Stimulated activated CD8-positive, alpha-beta memory T cell treated with anti-CD3 and anti-CD28 coated beads, Interleukin-15, amount 100 ng/mL, for 24 hours (primary cell): ENCODE measurements at regions not wholly inside any gene's neighbourhood (a gene's known extent, or its start where the extent isn't known, plus 50 kb on each side); places are given as distances from the start of the nearest gene placed in this dataset.
"Not testable (repeated sequence)": the region's sequence is repeated elsewhere in the genome, so short reads cannot be mapped to it uniquely, and the experiment has no call there.

Experiments
- DNase-seq: peaks from one replicate; pipeline ENCODE4 v3.0.0-alpha.2; 2020; ENCODE audit warnings: low read depth

DNA sequence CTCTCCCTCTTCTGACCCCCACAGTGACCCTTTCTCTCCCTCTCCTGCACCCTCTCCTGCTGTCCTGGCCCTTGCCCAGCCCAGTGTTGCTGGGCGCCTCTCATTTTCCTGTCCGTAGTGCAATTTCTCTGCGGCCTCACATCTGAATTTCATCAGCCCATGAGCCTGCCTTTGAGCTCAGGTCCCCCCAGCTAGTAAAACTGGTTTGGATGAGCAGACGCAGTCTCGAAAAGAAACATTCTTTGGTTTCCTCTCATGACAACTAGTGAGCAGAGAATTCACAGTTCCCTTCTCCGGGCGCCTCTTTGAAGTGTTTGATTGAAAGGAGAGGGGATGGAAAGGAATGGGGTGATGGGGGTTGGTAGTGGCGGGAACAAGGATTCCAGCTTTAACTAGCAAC lies 126.0 kb upstream of the CADM1 start:
- DNase-seq: no peak

DNA sequence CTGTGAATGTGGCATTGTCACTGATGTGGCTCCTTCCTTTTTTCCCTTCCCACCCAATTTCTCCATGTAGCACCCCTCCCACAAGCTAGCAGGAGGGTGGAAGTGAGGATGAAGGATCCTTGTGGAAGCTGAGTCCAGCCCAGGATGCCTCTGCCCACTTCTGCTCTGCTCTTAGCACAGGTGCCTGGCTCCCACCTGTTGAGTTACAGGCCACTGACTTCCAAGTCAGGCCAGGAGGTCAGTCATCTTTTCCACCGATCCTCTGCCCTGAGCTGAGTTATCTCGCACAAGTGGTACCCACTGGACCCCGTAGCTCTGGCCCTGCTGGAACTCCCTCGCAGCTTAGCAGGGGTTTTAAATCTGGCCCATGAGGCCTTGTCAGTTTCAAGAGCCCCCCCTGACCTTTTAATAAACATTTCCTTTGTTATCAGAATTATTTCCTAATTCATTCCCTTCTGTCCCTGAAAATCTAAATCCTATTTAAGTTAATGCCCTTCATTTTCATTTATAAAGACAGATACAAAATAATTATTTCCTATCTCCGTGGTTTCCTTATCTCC lies 125.3 kb upstream of the CADM1 start:
- DNase-seq: no peak

DNA sequence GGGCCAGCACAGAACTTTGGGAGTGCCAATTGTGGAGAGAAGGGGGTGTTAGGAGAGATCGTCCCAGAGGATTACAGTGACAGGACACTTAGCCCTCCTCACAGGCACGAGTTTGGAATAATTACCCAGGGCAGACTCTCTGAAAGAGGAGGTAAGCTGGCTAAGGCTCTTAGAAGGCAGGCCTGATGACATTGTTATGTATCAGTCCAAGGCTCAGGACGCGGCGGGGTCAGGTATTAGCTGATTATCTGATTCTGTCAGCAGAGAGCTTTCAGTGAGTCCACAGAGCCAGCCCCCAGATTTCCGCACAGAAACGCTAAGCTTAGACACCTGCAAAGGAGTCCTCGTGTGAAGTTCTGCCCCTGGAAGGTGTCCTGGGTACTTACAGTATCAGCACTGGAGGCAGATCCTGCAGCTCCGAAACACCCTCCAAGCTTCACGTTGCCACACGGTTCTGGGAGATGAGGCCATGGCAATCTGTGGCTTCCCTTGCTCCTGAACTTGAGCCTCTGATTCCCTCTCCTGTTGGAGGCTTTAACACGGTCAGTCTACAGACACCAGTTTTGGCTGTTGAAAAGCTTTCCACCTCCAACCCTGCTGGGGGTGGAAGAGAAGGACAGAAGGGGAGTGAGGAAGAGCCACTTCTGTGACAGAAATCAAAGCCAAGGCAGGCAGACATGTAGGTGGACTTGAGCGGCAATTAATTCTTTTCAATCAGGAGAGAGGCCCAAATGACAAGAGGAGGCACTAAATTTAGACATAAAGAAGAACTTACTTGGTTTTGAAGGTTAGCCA lies 123.6 kb upstream of the CADM1 start:
- DNase-seq: no peak

DNA sequence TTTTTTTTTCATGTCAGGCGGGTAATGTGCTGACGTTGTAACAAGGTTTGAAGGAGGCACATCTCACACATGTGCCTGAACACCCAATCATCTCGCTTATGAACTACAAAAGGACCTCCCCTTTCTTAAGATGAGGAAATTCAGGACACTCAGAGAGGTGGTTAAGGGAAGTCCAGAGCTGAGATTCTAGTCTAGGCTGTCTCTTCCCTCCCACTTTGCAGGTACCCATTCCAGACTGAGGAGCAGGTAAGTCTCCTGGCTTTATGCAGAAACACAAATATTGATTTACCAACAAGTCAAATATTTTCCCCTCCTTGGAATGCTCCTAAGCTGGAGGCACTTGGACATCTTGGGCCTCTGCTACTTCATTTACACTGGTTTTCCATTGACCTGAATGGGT lies 122.9 kb upstream of the CADM1 start:
- no peak for DNase-seq

DNA sequence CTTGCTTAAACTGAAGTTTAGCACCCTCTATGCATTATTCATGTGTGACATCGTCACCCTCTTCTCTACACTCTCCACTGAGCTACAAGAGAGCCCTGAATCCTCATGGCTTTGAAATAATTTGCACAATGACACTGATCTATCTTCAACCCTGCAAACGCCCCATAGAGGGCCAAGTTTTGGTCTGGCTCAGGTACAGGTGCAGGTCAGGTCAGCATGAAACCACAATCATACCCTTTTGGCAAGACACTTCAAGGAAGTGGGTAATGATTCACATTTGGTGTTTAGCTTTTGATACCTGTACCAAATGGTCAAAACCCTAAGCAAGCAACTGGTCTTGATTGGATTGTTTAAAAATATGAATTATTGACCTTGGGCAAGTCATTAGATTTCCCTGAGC lies 122.2 kb upstream of the CADM1 start:
- DNase-seq: no peak

DNA sequence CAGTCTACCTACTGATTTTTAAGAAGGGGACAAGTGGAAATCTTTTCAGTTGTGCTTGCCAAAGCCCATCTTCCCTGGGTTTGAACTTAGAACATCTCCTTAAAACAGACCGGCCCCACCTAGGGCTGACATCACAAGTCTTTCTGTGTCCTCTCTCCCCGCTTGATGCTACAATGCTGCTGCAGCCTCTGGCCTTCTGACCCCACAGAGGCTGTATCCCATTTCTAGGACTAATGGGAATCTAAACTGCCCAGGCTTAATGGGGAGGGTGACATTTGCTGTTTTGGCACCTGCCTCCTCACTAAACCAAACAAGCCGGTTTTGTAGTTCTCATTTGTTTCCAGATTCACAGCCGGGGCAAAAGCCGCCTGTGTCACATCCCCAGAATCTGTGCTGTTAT lies 121.3 kb upstream of the CADM1 start:
- no peak for DNase-seq

DNA sequence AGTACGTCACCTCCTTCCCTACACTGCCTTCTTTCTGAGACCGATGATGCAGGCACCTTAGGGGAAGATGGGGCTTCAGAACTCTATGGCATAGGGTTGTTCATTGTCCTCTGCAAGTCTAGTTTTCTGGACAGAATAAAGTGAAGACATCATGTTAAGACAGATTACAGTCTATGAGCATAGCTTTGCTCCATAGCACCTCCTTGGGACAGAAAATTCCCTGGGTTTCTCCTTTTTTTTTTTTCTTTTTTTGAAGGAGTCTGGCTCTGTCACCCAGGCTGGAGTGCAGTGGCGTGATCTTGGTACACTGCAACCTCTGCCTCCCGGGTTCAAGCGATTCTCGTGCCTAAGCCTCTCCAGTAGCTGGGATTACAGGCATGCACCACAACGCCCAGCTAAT lies 119.8 kb upstream of the CADM1 start:
- DNase-seq: no peak

DNA sequence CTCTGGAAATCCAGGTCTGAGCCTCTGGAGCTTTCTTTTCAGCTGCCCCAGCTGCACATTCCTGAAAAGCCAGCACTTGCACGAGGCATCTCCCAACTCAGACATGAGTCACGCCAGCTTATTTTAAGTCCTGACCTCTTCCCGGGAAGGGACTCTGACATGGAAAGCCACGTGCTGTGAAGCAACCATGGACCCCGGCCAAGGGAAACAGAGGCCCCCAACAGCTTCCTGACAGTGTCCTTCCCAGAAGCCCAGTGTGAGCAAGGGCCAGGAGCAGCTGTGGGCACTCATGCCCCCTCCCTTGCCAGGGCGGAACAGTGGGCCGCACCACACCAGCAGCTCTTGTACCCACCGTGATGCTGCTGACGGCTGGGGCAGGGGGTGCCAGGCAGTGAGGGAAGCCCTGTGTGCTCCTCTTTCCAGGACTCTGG lies 118.8 kb upstream of the CADM1 start:
- DNase-seq: no peak

DNA sequence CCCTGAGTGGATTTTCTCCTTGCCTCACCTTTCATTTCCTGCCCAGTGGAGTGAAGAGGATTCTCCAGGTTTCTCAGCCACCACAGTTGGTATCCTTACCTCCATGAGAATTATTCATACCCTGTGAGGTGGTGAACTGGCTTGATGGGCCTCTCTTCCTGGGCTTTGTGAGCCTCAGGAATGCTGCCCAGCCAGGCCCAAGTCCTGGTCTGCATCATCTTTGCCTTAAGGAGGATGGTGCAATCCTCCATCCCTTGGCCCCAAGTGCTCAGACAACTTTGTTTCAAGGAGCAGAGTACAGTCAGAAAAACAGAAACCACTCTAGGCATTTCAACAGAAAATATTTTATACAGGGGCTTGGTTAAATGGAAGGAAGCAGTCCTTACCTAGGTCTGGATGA lies 114.2 kb upstream of the CADM1 start:
- DNase-seq: no peak

DNA sequence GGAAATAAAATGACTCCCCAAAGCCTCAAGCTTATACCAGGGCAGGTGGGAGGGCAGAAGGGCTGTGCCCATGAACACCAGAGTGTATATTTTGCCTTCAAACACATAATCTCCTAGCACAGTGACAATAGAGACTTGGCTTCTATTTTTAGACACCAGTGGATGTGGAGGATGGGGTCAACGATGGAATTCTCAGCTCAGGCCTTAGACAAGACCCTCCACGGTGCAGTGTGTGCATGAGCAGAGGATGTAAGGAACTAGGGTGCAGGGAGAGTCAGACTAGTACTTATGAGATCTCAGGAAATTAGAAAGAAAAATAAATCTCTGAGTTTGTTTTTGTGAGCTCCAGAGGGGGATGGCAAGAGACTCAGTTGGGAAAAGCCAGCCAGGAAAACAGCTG lies 113.6 kb upstream of the CADM1 start:
- no peak for DNase-seq

DNA sequence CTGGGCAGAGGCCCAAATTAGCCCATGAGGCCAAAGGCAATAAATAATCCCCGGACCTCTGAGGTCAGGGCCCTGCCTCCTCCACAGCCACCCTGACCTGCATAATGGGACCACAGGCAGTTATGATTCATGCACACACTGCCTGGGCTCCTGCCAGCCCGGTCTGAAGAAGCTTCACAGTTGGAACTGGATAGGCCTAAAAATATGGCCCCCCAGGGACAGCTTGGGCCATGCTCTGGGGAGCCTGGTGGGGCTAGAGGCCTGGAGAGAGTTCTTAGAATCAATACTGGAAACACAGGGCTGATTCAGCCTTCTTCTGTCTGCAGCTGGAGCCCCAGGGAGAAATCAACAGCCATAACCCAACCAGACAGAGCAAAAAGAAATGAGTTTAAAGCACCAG lies 112.8 kb upstream of the CADM1 start:
- no peak for DNase-seq

DNA sequence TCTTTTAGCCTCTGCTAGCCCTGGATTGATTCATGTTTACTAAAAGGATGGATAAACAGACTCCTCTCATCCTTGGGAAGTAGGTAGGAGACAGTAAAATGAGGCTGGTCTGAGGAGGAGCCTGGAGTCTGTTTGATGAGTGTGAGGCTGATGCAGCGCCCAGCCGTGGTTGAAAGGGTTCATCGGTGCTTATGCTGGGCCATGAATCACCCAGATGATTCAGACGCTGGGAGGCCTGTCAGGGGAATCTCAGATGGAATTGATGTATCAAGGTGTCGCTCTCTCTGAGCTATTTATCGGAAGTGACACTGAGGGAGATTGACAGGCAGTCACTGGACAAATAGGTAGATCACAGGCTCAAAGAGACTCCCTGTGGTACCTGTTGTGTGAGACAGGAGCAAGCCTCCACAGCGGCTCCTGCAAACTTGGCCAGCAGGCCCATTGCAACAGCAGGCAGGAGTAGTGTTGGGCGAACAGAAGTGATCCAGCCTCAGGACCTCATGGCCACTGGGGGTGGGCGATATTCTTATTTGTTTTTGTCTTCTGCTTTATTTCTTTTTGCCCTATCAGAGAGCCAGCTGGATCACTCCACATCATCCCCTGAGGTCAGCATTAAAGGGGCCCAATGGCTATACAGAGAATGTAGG lies 109.9 kb upstream of the CADM1 start:
- DNase-seq: no peak

DNA sequence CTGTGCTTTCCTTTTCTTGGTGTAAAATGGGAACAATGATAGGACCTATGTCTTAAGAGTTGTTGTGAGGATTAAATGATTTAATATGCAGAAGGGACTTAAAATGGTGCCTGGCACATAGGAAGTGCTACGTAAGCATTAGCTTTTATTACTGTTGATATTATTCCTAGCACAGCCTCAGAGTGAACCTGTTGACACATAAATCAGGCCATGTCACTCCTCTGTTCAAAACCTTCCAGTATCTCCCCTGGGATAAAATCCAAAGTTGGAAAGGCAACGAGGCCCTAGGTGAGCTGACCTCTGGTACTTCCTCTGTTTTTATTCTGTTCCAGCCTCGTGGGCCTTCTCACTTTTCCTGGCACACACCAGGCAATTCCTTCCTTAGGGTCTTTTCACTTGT lies 108.8 kb upstream of the CADM1 start:
- DNase-seq: no peak

DNA sequence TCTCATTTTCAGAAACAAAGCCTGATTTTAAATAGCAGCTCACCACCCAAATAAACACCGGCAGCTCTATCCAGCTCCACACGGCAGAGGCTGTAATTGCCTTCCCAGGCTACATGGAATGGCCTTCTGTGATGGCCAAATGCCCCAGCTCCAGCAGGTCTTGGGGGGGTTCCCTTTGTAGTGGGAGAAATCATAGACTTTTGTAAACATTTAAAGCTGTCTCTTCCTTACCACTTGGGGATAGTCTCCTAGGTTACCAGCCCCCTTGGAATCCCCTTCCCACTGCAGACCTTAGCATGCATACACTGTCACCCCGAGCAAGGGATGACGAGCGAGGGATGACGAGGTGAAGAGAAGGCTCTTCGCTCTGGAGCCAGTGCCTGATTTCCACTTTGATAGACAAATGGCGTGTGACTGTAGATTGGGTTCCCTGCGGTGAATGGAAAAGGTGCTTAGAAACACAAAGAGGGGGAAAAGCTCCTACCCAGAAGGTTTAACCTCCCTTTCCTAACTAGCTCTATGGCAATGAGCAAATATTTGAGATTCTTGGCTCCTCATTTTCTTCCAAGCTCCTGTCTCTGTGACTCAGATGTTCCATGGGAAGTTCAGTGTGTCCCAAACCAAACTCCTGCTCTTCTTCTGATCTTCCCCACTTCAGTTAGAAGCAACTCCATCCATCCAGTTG lies 108.0 kb upstream of the CADM1 start:
- DNase-seq: no peak

DNA sequence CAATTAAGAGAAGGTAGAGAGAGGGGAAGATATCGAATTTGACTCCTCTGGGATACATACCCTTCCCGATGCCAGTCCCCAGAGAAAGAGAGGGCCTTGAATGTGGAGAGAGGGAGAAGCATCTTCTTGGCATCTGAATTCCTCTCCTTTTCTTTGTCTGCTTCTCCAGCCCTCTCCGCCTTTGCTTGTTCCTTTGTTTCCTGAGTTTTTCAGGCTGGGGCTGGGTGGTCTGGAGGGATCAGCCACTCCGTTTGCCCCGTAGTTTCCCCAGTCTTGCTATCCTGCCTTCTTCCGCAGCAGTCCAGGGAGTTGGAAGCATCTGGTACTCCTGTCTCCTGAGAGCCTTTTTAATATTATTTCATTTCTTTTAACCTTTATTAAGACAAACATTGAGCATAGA lies 107.1 kb upstream of the CADM1 start:
- no peak for DNase-seq

DNA sequence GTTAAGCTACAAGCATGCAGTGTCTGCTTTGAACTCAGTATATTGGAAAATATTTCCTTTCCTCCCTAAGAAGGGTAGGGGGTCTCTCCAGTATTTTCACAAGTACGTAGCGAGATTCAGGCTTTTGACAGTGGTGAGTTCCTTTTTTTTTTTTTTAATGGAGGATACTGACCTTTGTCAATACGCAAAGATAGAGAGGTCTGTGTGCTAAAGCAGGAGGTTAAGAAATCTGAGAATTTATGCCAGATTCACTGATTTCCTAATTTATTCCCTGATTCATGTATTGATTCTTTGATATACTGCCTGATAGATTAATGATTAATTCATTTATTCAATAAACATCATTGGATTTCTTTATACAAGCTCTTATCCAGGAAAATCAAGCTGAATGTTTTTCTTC lies 106.7 kb upstream of the CADM1 start:
- DNase-seq: no peak

DNA sequence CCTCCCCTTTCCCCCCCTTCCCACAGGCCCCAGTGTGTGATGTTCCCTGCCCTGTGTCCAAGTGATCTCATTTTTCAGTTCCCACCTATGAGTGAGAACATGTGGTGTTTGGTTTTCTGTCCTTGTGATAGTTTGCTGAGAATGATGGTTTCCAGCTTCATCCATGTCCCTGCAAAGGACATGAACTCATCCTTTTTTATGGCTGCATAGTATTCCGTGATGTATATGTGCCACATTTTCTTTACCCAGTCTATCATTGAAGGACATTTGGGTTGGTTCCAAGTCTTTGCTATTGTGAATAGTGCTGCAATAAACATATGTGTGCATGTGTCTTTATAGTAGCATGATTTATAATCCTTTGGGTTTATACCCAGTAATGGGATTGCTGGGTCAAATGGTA lies 106.0 kb upstream of the CADM1 start:
- not testable (repeated sequence) for DNase-seq

DNA sequence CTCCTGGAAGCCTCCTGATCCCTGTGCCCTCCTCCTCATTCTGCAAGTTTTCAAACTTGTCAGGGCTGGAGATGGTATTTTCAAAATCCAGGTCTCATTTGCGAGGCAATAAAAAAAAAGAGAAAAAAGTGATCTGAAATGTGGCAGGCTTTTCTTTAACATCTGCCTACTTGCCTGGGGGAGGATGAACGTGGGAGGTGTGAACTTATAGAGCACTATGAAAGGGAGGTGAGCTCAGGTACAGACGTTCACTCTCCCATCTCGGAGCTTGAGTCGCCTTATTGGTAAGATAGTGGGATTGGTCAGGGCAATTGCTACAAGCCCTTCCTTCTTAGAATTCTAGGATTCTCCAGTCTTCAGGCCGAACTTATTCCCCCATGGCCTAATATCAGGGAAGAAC lies 104.8 kb upstream of the CADM1 start:
- DNase-seq: no peak

DNA sequence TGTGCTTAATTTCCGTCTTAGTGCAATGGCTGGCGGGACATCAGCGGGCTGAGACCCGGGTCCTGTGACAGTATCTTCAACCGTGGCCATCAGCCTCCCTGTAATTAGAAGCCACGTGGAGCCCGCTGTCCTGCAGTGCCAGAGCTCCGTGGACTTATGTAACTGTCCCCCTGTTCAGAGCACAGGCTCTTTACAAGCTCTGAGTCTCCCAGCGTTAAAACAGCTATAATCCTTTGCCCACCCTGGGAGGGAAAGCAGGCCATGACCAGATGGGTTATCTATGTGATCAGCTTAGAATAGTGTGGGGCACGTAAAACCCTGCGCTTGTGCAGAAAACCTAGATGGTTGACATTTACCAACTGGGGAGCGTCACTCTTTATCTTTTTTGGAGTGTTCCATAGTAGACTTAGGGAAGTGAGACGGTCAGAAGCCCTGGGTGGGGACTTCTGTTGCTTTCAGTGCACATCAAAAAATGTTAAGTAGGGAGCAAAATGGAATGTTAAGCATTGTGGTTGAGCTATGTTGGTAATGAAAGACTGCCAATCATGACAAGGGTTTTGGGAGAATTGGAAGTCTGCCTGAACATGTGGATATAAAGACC lies 103.5 kb upstream of the CADM1 start:
- no peak for DNase-seq

DNA sequence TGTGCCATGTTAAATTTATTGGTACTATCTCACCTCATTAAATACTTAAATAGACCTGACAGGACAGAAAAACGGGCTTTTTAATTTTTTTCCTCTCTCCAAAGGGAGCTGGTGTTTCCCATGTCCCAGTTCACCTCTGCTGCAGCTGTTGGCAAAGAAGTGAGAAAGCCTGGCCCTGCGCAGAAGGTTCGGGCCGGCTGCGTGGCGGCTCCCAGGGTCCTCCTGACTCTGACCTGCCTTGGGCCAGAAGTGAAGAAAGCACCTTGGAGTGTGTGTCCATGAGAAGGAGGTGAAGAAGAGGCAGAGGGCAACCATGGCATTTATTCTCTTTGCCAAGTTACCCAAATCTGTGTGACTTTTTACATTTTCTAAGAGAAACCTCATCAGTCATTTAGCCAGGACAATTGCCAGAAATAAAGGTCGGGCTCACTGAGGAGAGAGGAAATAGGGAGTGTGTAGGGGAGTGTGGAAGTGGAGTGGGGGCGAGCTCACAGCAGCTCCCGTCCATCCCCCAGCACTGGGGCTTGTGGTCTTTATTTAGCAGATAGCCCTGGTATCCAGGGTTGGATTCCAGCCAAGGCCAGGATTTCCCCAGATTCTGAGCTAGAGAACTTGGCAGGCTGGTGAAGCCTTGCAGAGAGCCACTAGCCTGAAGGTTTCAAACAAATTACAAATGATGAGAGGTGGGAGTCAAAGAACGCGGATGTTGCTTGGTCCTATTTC lies 102.4 kb upstream of the CADM1 start:
- DNase-seq: no peak

DNA sequence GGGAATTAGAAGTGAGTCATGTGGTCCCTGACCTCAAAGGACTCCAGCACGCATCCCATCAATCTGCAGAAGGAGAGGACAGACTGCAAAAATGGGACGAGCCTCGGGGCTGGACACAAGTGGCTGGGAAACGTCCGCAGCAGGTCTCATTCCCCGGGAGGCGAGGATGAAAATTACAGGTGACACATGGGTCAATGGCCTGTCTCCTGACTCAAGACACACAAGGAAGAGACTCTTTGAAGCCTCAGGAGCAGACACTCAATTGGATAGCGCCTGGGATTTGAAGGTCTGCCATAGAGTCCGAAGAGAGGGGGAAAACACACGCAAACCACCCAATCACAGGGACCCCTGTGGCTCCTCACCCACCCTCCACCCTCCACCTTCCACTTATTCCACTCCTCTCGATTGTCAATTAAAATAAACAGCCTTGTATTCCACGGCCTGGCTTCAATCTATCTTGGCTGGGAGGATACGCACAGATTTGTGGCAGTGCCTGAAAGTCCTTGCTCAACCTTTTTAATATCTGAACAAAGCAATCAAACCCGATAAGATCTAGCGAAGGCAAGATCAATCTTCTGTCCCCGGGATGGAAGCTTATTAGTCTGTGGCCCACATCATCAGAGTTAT lies 101.8 kb upstream of the CADM1 start:
- DNase-seq: no peak
